SK-N-MC (cell line): ENCODE measurements at regions not wholly inside any gene's neighbourhood (a gene's known extent, or its start where the extent isn't known, plus 50 kb on each side); places are given as distances from the start of the nearest gene placed in this dataset.

Experiments
- EZH2 ChIP-seq: fragments of 200-600 bp; sonication (generic); IDR thresholded peaks from one replicate; pipeline ENCODE4 v1.6.1; 2017; ENCODE audit warnings: antibody characterized with exemption
- POLR2AphosphoS5 ChIP-seq: IDR thresholded peaks from 2 replicates; pipeline ENCODE4 v1.6.1; 2012; ENCODE audit warnings: mild to moderate bottlenecking, low read depth, low read length, borderline replicate concordance

DNA sequence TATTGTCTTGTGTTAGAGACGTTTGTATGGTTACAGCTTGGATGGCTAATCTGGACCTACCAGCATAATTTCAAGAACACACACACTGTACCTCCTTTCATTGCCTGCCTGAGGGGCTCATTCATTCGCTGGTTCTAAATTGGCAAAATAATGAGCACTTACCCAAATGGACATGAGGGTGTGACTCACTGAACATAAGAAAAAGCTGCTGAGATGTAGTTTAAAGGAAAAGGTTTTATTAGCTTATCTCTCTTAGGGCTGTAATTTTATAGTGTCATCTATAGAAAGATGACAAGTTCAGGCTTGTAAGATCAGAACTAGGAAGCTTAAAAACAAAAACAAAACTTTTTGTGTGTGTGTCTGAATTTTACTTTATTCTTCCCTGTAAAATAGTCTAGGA, 120.7 kb upstream of the WNT7A start:
- no peak for TF ChIP-seq EZH2
- TF ChIP-seq POLR2AphosphoS5: no peak
